GM18505 (cell line): ENCODE measurements at regions not wholly inside any gene's neighbourhood (a gene's known extent, or its start where the extent isn't known, plus 50 kb on each side); places are given as distances from the start of the nearest gene placed in this dataset.

ENCODE experiments used
- ATAC-seq: cut with Tn5 transposase; IDR thresholded peaks from one replicate; pipeline ENCODE4 v1.9.1; 2021; ENCODE audit not compliant: unreplicated experiment
- POLR2A ChIP-seq: IDR thresholded peaks from 4 replicates; pipeline ENCODE4 v1.6.1; 2011; ENCODE audit warnings: borderline replicate concordance; ENCODE audit not compliant: insufficient read depth, insufficient read length; ENCODE audit errors: extremely low read depth

GRCh38 chr6:90650041-90650940 is 63.4 kb upstream of the MAP3K7 start:
- TF ChIP-seq POLR2A = no peak
- no peak for ATAC-seq

GRCh38 chr6:90648873-90649272 is 62.0 kb upstream of the MAP3K7 start:
- no peak for ATAC-seq
- TF ChIP-seq POLR2A = no peak

- no peak for ATAC-seq
- no peak for TF ChIP-seq POLR2A
Measured at GRCh38 chr6:90646940-90647339, 60.1 kb upstream of the MAP3K7 start.

GRCh38 chr6:90645634-90646033 is 58.8 kb upstream of the MAP3K7 start:
- no peak for ATAC-seq
- TF ChIP-seq POLR2A = no peak

DNA sequence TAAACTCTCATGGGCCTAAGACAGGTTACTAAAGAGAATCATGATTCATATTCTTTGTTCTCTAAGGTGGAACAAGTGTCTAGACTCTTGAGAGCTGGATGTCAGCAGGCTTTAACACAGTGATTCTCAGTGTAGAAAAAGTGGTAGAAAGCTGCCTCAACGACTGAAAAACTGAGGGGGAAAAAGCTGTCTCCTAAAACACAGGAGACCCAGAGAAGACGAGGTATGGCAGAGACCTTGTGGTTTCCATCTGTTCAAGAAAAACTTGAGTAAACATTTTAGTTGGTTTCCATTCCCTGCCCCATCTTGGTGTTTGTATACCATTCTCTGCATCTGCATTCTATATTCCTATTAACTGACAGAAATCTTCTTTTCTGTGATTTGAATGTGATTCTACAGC is 57.6 kb upstream of the MAP3K7 start:
- TF ChIP-seq POLR2A = no peak
- no peak for ATAC-seq

DNA sequence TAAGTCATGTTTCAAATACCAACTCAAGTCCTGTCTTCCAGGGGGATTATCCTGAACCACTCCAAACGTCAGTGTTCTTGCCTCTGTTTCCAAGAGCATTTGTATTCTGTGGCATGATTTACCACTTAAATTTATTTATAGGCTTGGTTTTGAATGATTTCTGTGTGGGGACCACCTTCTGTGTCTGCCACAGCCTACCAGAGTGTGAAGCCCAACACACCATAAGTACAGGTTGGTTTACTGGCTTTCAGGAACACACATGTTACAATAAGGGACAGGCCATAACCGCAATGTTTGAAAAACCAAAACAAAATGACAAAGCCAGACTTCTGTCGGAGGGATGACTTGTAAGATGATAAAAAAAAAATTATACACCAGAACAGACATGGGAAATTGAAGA is 56.5 kb upstream of the MAP3K7 start:
- ATAC-seq = no peak
- no peak for TF ChIP-seq POLR2A

DNA sequence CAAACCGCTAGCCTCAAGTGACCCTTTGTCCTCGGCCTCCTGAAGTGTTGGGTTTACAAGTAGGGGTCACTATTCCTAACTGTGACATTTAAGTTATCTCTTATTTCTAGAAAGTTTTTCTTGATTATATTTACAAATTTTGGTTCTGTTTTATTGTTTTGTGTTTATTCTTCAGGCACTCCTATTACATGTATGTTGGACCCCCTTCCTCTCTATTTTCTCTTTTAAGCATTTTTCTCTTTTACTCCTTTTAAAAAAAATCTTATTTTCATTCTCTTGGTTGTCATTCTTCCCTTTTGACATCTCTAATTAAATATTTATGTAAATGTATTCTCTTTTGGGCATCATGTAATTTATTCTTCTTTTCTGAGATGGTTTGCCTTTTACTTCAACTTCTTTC is 50.4 kb upstream of the MAP3K7 start:
- no peak for TF ChIP-seq POLR2A
- ATAC-seq = no peak
